IPS DF 4.7 (cell line): ENCODE measurements at regions not wholly inside any gene's neighbourhood (a gene's known extent, or its start where the extent isn't known, plus 50 kb on each side); places are given as distances from the start of the nearest gene placed in this dataset.

Experiments
- DNase-seq: peaks from one replicate; pipeline ENCODE4 v3.0.0-alpha.2; 2013; ENCODE audit warnings: low spot score; ENCODE audit errors: extremely low read depth

- DNase-seq: no peak
Measured at GRCh38 chr1:101316799-101317198, 80.0 kb downstream of the S1PR1 start.

- DNase-seq: no peak
Measured at GRCh38 chr1:101317590-101317989, 80.8 kb downstream of the S1PR1 start.

- DNase-seq: no peak
Measured at GRCh38 chr1:101323535-101323934, 86.7 kb downstream of the S1PR1 start.

DNA sequence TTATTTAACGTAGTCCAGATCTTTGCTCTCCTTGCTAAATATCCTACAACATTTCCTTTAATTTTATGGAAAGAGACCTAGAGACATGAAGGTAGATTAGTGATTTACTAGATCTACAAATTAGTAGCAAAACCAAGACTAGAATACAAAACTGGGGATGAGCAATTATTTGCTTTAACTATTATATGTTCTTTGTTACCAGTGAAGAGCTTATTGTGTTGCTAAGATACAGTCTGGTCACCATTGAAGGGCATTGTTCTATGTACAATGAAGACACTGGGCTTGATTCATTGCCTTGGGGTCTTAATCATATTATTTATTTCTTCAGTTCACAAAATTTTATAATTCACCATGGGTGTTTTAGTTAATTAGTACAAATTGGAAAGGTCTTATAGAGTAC is 88.3 kb downstream of the S1PR1 start:
- DNase-seq: no peak

DNA sequence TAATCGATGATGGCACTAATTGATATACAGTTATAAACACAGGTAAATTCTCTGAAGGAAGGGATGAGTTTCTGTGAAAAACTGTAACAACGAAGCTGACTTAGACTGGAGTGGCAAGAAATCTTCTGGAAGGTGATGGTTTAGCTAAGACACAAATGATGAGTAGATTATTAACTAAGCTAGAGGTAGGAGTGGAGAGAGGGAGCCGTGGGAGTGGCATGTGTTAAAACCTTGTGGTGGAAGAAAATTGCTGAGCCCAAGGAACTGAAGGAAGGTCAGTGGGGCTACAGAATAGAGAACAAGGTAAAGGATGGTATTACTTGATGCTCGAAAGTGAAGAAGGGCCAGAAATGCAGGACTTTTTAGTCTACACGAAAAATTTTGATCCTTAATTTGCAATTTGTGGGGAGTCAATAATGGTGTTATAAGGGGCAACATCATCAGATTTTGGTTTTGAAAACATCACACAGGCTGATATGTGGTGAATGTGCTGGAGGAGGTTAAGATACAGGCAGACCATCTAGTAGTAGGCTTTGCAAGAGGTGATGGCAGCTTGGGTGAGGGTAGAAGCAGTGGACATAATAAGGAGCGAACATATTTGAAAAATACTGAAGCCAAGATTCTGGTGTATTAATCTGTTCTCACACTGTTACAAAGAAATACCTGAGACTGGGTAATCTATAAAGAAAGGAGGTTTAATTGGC is 93.8 kb downstream of the S1PR1 start:
- no peak for DNase-seq

DNA sequence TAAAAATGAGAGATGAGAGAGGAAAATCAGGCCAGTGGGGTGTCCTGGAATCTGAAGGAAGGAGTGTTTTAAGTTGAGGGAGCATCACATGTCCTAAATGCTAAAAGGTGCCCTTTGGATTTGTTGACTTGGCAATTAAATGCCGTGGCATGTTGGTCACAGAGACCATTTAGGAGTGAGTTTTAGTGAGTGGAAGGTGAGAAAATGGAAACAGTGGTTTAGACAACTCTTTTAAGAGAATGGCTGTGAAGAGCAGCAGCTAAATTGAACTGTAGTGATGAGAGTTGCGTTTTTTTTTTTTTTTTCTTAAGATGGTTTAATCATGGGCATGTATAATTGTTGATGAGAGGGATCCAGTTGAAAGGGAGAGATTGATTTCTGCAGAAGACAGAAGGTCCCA is 95.0 kb downstream of the S1PR1 start:
- DNase-seq: no peak

DNA sequence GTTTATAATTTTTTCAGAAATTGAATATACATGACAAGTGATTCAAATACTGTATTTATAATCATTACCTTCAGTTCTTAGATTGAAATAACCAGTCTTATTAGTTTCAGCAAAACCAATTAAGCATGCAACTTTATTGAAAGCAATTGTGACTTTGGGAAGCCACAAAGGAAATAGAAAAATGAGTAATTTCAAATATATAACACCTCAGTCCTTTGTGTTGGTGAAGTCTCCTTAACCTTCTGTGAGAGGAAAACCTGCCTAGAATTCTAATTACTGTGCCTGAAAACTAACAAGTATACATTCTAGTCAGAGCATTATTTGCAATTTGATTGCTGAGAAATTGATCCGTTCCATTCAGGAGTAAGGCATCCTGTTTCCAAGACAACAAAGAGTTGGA is 95.8 kb downstream of the S1PR1 start:
- no peak for DNase-seq

- no peak for DNase-seq
Measured at GRCh38 chr1:101333186-101333585, 96.4 kb downstream of the S1PR1 start.

DNA sequence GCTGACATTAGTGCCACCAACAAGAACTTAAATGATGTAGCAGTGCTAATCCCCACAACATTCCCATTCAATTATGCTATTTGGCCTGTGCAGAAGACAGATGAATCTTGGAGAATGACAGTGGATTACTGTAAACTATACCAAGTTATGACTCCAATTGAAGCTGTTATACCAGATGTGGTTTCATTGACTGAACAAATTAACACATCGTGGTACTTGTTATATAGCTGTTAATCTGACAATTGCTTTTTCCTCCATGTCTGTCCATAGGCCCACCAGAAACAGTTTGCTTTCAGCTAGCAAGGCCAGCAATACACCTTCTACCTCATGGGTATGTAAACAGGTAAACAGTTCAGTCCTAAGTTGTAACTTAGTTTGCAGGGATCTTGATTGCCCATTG is 101.1 kb downstream of the S1PR1 start:
- DNase-seq: no peak

DNA sequence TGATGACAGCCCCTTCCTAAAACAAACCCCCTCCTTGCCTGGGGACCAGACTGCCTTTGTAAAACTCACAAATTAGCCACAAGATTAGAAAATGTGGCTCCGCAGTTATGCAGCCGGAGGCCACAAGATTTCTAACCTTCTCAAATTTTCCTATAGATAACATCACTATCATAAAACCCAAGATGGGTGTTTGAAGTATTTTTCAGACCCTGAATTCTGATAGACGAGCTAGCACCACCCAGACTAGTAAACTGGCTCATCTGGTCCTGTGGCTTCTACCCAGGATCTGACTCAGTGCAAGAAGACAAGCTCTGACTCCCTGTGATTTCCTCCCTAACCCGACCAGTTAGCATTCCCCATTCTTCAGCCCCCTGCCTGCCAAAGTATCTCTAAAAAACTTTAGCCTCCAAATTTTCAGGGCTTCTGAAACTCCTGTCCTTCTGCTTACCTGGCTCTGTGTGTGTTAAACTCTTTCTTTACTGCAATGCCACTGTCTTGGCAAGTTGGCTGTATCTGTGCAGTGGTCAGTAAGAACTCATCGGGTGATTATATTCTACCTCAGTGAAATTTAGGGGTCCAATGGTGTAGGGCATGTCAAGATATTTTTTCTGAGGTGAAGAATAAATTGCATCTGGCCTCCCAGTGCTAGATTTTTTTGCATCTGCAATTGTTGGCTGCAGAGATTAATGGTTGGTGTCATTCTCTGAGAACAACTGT is 102.1 kb downstream of the S1PR1 start:
- no peak for DNase-seq

DNA sequence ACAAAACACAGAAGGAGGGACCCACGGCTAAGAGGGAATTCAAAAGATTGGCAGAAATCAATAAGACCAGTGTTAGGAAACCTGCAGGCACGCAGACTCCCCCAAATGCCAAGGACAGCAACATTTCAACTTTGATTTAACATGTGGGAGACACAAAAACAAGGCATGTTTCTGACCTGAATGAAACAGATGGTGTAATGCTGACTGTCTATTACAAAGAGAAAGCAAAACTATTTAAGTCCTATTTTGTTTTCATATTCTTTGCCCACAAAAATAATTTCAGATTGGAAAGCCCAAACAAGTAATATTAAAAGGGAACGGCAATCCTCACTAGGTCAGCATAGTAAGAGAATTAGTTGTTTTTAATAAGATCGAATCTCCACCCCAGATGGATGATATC is 107.9 kb downstream of the S1PR1 start:
- DNase-seq: no peak

- DNase-seq: no peak
Measured at GRCh38 chr1:101346419-101346818, 109.6 kb downstream of the S1PR1 start.

DNA sequence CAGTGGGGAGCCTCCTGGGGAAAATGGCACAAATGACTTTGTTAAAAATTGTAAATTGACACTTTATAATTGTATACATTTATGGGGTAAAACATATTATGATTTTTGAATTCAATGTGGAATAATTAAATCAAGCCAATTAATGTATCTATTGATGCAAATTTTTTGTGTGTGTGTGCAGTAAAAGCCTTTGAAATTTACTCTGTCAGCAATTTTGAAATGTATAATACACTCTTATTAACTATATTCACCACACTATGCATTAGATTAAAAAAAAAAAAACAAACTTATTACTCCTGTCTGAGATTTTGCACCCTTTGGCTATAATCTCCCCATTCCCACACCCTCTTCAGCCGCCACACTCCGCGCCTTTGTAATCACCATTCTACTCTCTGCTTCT is 119.2 kb downstream of the S1PR1 start:
- no peak for DNase-seq

DNA sequence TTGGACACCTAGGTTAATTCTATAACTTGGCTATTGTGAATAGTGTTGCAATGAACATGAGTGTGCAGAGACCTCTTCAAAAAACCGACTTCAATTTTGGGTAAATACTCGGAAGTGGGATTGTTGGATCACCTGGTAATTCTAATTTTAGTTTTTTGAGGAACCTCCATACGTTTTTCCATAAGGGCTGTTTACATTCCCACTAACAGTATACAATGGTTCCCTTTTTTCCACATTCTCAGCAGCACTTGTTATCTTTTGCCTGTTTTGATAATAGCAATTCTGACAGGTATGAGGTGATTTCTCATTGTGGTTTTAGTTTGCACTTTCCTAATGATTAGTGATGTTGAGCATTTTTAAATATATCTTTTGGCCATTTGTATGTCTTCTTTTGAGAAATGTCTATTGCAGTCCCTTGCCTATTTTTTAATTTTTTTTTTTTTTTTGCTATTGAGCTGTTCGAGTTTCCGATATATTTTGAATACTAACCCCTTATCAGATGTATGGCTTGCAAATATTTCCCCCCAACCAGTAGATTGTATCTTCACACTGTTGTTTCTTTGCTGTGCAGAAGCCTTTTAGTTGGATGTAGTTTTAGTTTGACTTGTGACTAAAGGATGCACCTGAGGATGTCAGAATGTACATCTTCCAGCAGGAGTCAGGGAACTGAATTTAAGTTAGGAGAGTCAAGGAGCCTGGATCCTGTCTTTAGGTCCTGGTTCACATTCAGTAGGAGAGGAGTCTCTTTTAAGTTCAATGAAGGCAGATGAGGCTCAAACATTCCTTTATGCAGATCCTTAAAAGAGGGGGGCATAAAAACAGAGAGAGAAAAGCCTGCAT is 120.0 kb downstream of the S1PR1 start:
- no peak for DNase-seq

- DNase-seq: peak; percentile 85
Measured at GRCh38 chr1:101357444-101357986, 120.7 kb downstream of the S1PR1 start.

DNA sequence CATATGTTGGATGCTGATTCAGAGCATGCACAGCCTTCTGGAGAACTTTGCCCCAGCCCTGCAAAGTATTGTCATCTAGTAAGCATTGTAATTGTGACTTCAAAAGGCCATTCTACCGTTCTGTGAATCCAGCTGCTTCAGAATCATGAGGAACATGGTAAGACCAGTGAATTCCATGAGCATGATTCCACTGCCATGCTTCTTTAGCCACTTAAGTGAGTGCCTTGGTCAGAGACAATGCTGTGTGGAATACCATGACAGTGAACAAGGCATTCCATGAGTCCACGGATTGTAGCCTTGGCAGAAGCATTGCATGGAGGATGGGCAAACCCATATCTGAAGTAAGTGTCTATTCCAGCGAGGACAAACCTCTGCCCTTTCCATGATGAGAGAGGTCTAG is 123.7 kb downstream of the S1PR1 start:
- DNase-seq: no peak

GRCh38 chr1:101363891-101364318 is 127.1 kb downstream of the S1PR1 start:
- no peak for DNase-seq

DNA sequence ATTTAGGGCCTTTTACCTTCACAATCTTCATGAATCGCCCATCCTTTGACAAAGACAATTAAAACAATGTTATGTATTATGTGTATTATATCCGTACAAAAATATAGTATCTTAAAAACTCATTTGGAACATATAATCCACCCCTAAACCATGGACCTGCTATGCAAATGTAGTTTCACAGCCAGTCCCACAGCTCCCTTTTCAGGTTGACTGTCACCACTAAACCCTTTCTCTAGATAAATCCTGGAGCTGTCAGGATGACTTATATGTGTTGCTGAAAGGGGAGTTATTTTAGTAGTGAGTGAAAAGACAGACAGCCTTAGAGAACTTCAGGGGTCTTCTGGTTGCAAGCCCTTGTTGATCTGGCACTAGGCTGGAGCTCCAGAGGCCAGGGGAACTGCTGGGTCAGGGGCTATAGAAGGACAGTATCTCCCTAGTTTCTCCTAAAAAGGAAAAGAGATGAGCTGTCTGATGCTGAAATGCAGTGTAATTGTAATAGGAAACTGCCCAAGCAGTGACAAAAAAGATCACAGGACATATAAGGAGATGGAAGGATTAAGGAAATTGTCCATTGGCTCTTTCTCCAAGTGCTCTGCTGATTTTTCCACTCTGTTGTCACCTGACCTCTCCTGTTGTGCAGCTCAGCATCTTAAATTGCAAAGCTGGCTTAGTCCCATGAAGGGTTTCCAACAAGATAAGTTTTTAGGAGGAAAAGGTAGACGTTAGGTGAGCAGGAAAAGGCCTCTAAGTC is 127.7 kb downstream of the S1PR1 start:
- DNase-seq: no peak

DNA sequence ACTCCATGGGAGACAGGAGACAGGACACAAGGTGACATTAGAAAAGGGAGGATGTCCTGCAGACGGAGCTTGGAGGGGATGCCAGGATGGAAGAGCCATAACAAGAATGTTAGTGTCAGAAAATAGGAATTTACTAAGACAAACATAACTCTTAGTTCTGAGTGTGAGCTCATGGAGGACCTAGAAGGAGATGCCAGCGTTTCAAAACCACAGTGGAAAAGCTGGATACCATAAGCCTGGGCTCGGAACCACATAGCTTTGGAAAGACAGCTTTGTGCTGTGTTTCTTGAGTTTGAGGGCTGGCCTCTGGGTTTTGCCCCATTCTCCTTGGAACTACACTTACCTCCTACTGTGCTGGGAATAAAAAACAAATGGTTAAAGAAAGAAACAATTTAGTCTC is 128.4 kb downstream of the S1PR1 start:
- DNase-seq: no peak

GRCh38 chr1:101365878-101366277 is 129.1 kb downstream of the S1PR1 start:
- no peak for DNase-seq

DNA sequence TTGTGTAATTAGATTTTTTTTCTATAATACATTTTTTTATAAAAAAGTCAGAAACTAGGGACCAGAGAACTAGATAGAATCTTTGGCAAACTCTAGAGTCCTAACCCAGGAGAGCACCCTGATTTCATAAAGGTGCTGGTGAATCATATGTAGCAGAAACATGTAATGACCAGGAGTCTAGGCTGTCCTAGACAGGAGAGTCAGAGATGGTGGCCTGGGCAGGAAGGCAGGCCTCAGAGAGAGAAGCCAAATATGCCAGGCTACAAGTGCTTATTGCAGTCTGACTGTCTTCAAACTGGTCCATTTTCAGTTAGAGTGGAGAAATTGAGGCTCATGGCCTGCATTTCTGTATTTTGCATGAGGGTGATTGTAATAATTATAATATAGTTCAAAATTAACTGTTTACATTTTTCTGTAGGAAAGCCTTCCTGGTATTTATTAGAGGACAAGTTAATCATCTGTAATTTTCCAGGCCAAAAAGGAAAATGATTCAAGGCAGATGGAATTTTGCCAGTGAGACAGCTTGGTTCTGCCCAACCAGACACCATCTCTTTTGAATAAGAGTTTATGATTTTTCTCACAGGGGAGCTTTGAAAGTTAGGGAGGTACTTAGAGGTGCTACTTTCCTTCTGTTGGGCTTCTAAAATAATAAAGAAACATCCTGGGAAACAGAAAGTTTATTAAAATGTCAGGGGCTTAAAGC is 129.8 kb downstream of the S1PR1 start:
- no peak for DNase-seq
